ENCODE measurements at regions not wholly inside any gene's neighbourhood (a gene's known extent, or its start where the extent isn't known, plus 50 kb on each side); places are given as distances from the start of the nearest gene placed in this dataset.

GRCh38 chr4:103938488-103938887 lies 218.7 kb upstream of the TACR3 start:
- no peaks in the 10 kb centered on the region for H3K4me1 ChIP-seq (replicated peaks in 1 of 2)
- H3K27me3 ChIP-seq: no peaks in the 10 kb centered on the region
- intact Hi-C loops (cut with DNase I): no loop called here
- no peak overlapping the region for H3K27ac ChIP-seq
- 67 to 88% (median 76%) methylated on average over 3 to 4 of the region's 4 CpGs for WGBS, 4 donors
- no peaks in the 10 kb centered on the region for H3K9me3 ChIP-seq (replicated peaks in 1 of 3)
- H3K4me3 ChIP-seq: no peak overlapping the region
- no peaks in the 10 kb centered on the region for H3K36me3 ChIP-seq (replicated peaks in 1 of 2)
- no peak for TF ChIP-seq POLR2A (IDR thresholded peaks at IDR 0.05)
- TF ChIP-seq, protein P1, sequence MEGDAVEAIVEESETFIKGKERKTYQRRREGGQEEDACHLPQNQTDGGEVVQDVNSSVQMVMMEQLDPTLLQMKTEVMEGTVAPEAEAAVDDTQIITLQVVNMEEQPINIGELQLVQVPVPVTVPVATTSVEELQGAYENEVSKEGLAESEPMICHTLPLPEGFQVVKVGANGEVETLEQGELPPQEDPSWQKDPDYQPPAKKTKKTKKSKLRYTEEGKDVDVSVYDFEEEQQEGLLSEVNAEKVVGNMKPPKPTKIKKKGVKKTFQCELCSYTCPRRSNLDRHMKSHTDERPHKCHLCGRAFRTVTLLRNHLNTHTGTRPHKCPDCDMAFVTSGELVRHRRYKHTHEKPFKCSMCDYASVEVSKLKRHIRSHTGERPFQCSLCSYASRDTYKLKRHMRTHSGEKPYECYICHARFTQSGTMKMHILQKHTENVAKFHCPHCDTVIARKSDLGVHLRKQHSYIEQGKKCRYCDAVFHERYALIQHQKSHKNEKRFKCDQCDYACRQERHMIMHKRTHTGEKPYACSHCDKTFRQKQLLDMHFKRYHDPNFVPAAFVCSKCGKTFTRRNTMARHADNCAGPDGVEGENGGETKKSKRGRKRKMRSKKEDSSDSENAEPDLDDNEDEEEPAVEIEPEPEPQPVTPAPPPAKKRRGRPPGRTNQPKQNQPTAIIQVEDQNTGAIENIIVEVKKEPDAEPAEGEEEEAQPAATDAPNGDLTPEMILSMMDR (IDR thresholded peaks at IDR 0.05): no peak
- no peak for DNase-seq

- 79 to 94% (median 89%) methylated on average over 6 to 26 of the region's 26 CpGs for WGBS, 4 donors
- Histone ChIP-seq H3K27me3 (no peaks in the 10 kb centered on the region), H3K27ac (no peak overlapping the region), H3K4me1 (replicated peaks in 1 of 2) (no peaks in the 10 kb centered on the region), H3K4me3 (no peak overlapping the region), H3K9me3 (replicated peaks in 1 of 3) (no peaks in the 10 kb centered on the region), H3K36me3 (replicated peaks in 1 of 2) (no peaks in the 10 kb centered on the region)
- no peak for DNase-seq
- intact Hi-C loops (cut with DNase I): no loop called here
- TF ChIP-seq POLR2A (IDR thresholded peaks at IDR 0.05): no peak
- TF ChIP-seq, protein P1 (IDR thresholded peaks at IDR 0.05): no peak
Measured at GRCh38 chr4:103936653-103937145, 216.9 kb upstream of the TACR3 start.

DNA sequence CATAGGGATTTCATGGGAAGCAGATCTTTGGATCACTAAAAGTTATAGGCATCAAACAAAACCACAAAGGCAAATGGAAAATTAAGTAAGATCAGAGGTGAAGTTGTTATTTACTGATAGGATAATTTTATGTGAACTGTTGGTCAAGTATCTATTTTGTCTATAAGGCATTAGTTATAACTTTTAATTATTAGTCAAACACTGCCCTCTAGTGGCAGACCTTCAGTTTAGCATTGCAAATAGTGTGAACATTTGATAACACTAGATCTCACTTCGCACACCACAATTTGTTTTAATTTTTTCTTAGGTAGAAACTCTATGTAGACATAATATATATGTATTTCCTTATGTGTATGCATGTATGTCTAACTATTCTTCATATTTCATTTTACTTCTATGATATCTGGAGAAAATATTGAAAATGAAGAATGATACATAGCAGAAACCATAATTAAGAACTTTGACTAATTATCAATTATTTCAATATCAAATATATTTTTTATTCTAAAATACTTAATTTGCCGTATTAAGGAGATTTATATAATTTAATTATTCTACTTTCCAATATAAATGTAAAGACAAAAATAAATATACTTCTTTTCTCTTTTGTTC lies 214.5 kb upstream of the TACR3 start:
- Histone ChIP-seq H3K36me3 (replicated peaks in 1 of 2) (no peaks in the 10 kb centered on the region), H3K27ac (no peak overlapping the region), H3K27me3 (no peaks in the 10 kb centered on the region), H3K4me1 (replicated peaks in 1 of 2) (no peaks in the 10 kb centered on the region), H3K4me3 (no peak overlapping the region), H3K9me3 (replicated peaks in 1 of 3) (no peaks in the 10 kb centered on the region)
- no peak for TF ChIP-seq POLR2A (IDR thresholded peaks at IDR 0.05)
- TF ChIP-seq, protein P1 (IDR thresholded peaks at IDR 0.05): peak; percentile 47 to 80 (median 60)
- 25 to 32% (median 29%) methylated on average over 2 of the region's 2 CpGs for WGBS, 4 donors
- intact Hi-C loops (cut with DNase I): no loop called here
- peak in 4 of 7 donors; percentile 13 to 38 (median 24) for DNase-seq

GRCh38 chr4:103928370-103928769 lies 208.6 kb upstream of the TACR3 start:
- intact Hi-C loops (cut with DNase I): no loop called here
- Histone ChIP-seq H3K4me3 (no peak overlapping the region), H3K36me3 (replicated peaks in 1 of 2) (no peaks in the 10 kb centered on the region), H3K9me3 (replicated peaks in 1 of 3) (no peaks in the 10 kb centered on the region), H3K4me1 (replicated peaks in 1 of 2) (no peaks in the 10 kb centered on the region), H3K27me3 (no peaks in the 10 kb centered on the region), H3K27ac (no peak overlapping the region)
- WGBS, 4 donors: 55 to 66% (median 57%) methylated on average over 2 of the region's 2 CpGs
- DNase-seq: no peak
- no peak for TF ChIP-seq POLR2A (IDR thresholded peaks at IDR 0.05)
- TF ChIP-seq, protein P1 (IDR thresholded peaks at IDR 0.05): no peak
